Cardiac muscle cell (in vitro differentiated cells and primary cell): ENCODE measurements at regions not wholly inside any gene's neighbourhood (a gene's known extent, or its start where the extent isn't known, plus 50 kb on each side); places are given as distances from the start of the nearest gene placed in this dataset.

Experiments
- DNase-seq, 2 donors: peaks; one replicate each; pipeline versions ENCODE4 v3.0.0 to v3.0.0-alpha.2; 2010 to 2017; ENCODE audit warnings: low read depth in 1 of 2, low spot score in 1 of 2
- H3K27ac ChIP-seq: fragments of 200-600 bp; sonication (generic); 2 replicates; pipeline ENCODE4 v1.5.1; 2016
- H3K27me3 ChIP-seq: fragments of 200-600 bp; sonication (generic); 2 replicates; pipeline ENCODE4 v1.6.0; 2016; ENCODE audit warnings: control low read depth
- H3K36me3 ChIP-seq: fragments of 200-600 bp; sonication (generic); 2 replicates; pipeline ENCODE4 v1.5.1; 2016; ENCODE audit warnings: control low read depth
- H3K4me1 ChIP-seq: fragments of 200-600 bp; sonication (generic); 2 replicates; pipeline ENCODE4 v1.8.1; 2017; ENCODE audit warnings: low read depth, mild to moderate bottlenecking, mixed run types
- H3K4me3 ChIP-seq: fragments of 200-600 bp; sonication (generic); 2 replicates; pipeline ENCODE4 v1.5.1; 2016; ENCODE audit warnings: mild to moderate bottlenecking
- H3K9me3 ChIP-seq: fragments of 200-600 bp; sonication (generic); 2 replicates; pipeline ENCODE4 v1.5.1; 2017; ENCODE audit warnings: low read depth, mild to moderate bottlenecking, control low read depth
- CTCF ChIP-seq: IDR thresholded peaks from 2 replicates; pipeline ENCODE4 v1.5.1; 2012; ENCODE audit warnings: low read depth, mild to moderate bottlenecking, low read length

- H3K4me1 ChIP-seq: no peaks in the 10 kb centered on the region
- no peak overlapping the region for H3K27ac ChIP-seq
- H3K9me3 ChIP-seq: no peaks in the 10 kb centered on the region
- no peaks in the 10 kb centered on the region for H3K36me3 ChIP-seq
- H3K4me3 ChIP-seq: no peak overlapping the region
- DNase-seq: no peak
- no peaks in the 10 kb centered on the region for H3K27me3 ChIP-seq
- no peak for TF ChIP-seq CTCF
These were observed 1287.7 kb downstream of the FAM133A start for GRCh38 chrX:94961730-94962129.

GRCh38 chrX:94977562-94977961 is 1303.6 kb downstream of the FAM133A start:
- TF ChIP-seq CTCF: no peak
- H3K9me3 ChIP-seq: no peaks in the 10 kb centered on the region
- no peaks in the 10 kb centered on the region for H3K36me3 ChIP-seq
- H3K27me3 ChIP-seq: no peaks in the 10 kb centered on the region
- DNase-seq: no peak
- no peak overlapping the region for H3K27ac ChIP-seq
- H3K4me3 ChIP-seq: no peak overlapping the region
- H3K4me1 ChIP-seq: no peaks in the 10 kb centered on the region

- TF ChIP-seq CTCF: no peak
- Histone ChIP-seq H3K36me3 (no peaks in the 10 kb centered on the region), H3K4me1 (no peaks in the 10 kb centered on the region), H3K27me3 (no peaks in the 10 kb centered on the region), H3K4me3 (no peak overlapping the region), H3K27ac (no peak overlapping the region), H3K9me3 (no peaks in the 10 kb centered on the region)
- DNase-seq: no peak
These were observed 1304.0 kb downstream of the FAM133A start for GRCh38 chrX:94977986-94978385.
